HepG2 (cell line): ENCODE measurements at regions not wholly inside any gene's neighbourhood (a gene's known extent, or its start where the extent isn't known, plus 50 kb on each side); places are given as distances from the start of the nearest gene placed in this dataset.

Experiments used
- CCAR2 ChIP-seq: fragments of 200-400 bp; formaldehyde crosslinking; optimal IDR thresholded peaks from 2 replicates; pipeline ENCODE3; 2018; ENCODE audit warnings: low read depth, mild to moderate bottlenecking, low read length, moderate library complexity
- FOSL1 ChIP-seq: sonication (generic); formaldehyde crosslinking; IDR thresholded peaks from 2 replicates; pipeline ENCODE4 v1.9.0; 2021; ENCODE audit warnings: missing genetic modification reagents, borderline replicate concordance
- HHEX ChIP-seq: IDR thresholded peaks from 2 replicates; pipeline ENCODE4 v1.6.1; 2016; ENCODE audit warnings: control low read depth
- KDM4B ChIP-seq: sonication (generic); formaldehyde crosslinking; IDR thresholded peaks from 2 replicates; pipeline ENCODE4 v1.4.0; 2020; ENCODE audit warnings: missing genetic modification reagents
- KLF12 ChIP-seq: sonication (generic); formaldehyde crosslinking; IDR thresholded peaks from 2 replicates; pipeline ENCODE4 v1.4.0; 2020; ENCODE audit warnings: missing genetic modification reagents, borderline replicate concordance
- MIER3 ChIP-seq: IDR thresholded peaks from 2 replicates; pipeline ENCODE4 v1.6.1; 2016; ENCODE audit warnings: missing compliant biosample characterization, borderline replicate concordance
- PPARG ChIP-seq: conservative IDR thresholded peaks from 2 replicates; pipeline ENCODE4 v1.6.1; 2016; ENCODE audit warnings: missing biosample characterization, missing genetic modification reagents
- REXO4 ChIP-seq: sonication (generic); formaldehyde crosslinking; IDR thresholded peaks from 2 replicates; pipeline ENCODE4 v1.8.0; 2022; ENCODE audit warnings: missing genetic modification reagents, mild to moderate bottlenecking, borderline replicate concordance
- RFXANK ChIP-seq: IDR thresholded peaks from 2 replicates; pipeline ENCODE4 v1.6.1; 2016
- TBL1XR1 ChIP-seq: fragments of 150-350 bp; IDR thresholded peaks from 2 replicates; pipeline ENCODE4 v1.6.1; 2014; ENCODE audit warnings: borderline replicate concordance, low read length; ENCODE audit not compliant: partially characterized antibody
- ZMYM2 ChIP-seq: sonication (generic); formaldehyde crosslinking; IDR thresholded peaks from 2 replicates; pipeline ENCODE4 v1.8.0; 2022; ENCODE audit warnings: mild to moderate bottlenecking, missing genetic modification reagents
- ZNF350 ChIP-seq: sonication (generic); formaldehyde crosslinking; IDR thresholded peaks from 2 replicates; pipeline ENCODE4 v1.4.0; 2020; ENCODE audit warnings: mild to moderate bottlenecking, low read depth, missing genetic modification reagents, borderline replicate concordance
- ZNF569 ChIP-seq: sonication (generic); formaldehyde crosslinking; IDR thresholded peaks from 2 replicates; pipeline ENCODE4 v1.5.0; 2020; ENCODE audit warnings: mild to moderate bottlenecking, missing genetic modification reagents, moderate library complexity, borderline replicate concordance
- ZNF713 ChIP-seq: sonication (generic); formaldehyde crosslinking; IDR thresholded peaks from 2 replicates; pipeline ENCODE4 v1.4.0; 2020; ENCODE audit warnings: mild to moderate bottlenecking, missing genetic modification reagents
- ZNF737 ChIP-seq: sonication (generic); formaldehyde crosslinking; IDR thresholded peaks from 2 replicates; pipeline ENCODE4 v1.5.0; 2020; ENCODE audit warnings: missing genetic modification reagents, mild to moderate bottlenecking, borderline replicate concordance
- ZNF75D ChIP-seq: sonication (generic); formaldehyde crosslinking; IDR thresholded peaks from 2 replicates; pipeline ENCODE4 v1.8.1; 2023; ENCODE audit warnings: missing genetic modification reagents, mild to moderate bottlenecking, borderline replicate concordance
- TF ChIP-seq, protein P1 (sequence below): sonication (generic); formaldehyde crosslinking; IDR thresholded peaks from 2 replicates; pipeline ENCODE4 v1.8.0; 2022; ENCODE audit warnings: mild to moderate bottlenecking, missing genetic modification reagents
- TF ChIP-seq, protein P2 (sequence below): sonication (generic); formaldehyde crosslinking; IDR thresholded peaks from 2 replicates; pipeline ENCODE4 v1.4.0; 2020; ENCODE audit warnings: low read depth, mild to moderate bottlenecking, missing genetic modification reagents
- TF ChIP-seq, protein P3 (sequence below): sonication (generic); formaldehyde crosslinking; IDR thresholded peaks from 2 replicates; pipeline ENCODE4 v1.8.0; 2022; ENCODE audit warnings: missing genetic modification reagents, mild to moderate bottlenecking, moderate library complexity, borderline replicate concordance
- TF ChIP-seq, protein P4 (sequence below): IDR thresholded peaks from 2 replicates; pipeline ENCODE4 v1.6.1; 2016; ENCODE audit warnings: missing compliant biosample characterization, missing genetic modification reagents, borderline replicate concordance
- TF ChIP-seq, protein P5 (sequence below): sonication (generic); formaldehyde crosslinking; IDR thresholded peaks from 2 replicates; pipeline ENCODE4 v1.4.0; 2020; ENCODE audit warnings: missing genetic modification reagents

DNA sequence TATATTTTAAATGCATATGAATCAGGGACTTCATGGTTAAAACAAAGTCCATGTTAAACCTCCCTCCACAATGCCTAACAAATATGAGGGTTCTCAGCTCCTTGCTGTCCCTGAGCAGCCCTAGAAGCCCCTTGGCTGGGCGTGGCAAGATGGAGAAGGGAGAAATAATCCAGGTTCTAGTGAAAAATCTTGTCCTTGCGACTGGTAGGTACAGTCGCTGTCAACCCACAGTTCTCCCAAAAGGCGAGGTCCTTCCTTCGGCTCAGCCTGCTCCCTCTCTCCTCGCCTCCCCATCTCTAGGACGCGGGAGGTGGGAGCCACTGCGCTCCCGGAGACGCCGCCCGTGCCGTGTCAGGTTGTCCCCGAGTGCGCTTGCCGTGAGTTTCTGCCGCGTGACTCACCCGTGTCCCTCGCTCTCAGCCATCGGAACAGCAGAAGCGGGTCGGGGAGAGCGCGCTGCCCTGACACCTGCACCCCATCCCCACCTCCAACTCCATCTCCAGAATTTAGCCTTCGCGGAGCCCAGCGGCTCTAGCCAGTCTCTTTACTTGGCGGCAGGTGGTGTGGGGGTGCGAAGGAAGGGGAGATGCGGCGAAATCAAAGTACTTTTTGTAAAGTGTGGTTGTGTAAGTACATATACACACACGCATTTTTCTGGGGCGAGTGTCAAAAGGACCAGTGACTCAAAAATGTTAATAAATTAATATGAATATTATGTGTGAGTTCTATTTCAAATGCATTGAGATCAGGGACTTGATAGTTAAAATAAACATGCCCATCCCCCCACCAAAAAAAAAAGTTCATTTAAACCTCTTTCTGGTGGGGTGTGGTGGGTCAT, 65.1 kb upstream of the TMEM17 start (continued):
- TF ChIP-seq PPARG (CRISPR knock-in tag) (no peak), MIER3 (CRISPR knock-in tag) (peak; percentile 18; the same call in 1 of the 2 replicates), TBL1XR1 (no peak), REXO4 (CRISPR knock-in tag) (no peak), KDM4B (CRISPR knock-in tag) (0 out of 2 replicates have a peak, but pooled peaks have one; percentile 27), RFXANK (no peak), ZNF569 (CRISPR knock-in tag) (no peak), CCAR2 (no peak), ZNF350 (CRISPR knock-in tag) (no peak; the same call in 1 of the 2 replicates), ZNF713 (no peak), ZNF75D (no peak), HHEX (no peak), ZMYM2 (CRISPR knock-in tag) (no peak; the same call in 1 of the 2 replicates), FOSL1 (CRISPR knock-in tag) (no peak), ZNF737 (CRISPR knock-in tag) (no peak; the same call in 1 of the 2 replicates), KLF12 (CRISPR knock-in tag) (no peak)
- TF ChIP-seq, protein P1, sequence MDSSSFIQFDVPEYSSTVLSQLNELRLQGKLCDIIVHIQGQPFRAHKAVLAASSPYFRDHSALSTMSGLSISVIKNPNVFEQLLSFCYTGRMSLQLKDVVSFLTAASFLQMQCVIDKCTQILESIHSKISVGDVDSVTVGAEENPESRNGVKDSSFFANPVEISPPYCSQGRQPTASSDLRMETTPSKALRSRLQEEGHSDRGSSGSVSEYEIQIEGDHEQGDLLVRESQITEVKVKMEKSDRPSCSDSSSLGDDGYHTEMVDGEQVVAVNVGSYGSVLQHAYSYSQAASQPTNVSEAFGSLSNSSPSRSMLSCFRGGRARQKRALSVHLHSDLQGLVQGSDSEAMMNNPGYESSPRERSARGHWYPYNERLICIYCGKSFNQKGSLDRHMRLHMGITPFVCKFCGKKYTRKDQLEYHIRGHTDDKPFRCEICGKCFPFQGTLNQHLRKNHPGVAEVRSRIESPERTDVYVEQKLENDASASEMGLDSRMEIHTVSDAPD (CRISPR knock-in tag), result no peak
- TF ChIP-seq, protein P2, sequence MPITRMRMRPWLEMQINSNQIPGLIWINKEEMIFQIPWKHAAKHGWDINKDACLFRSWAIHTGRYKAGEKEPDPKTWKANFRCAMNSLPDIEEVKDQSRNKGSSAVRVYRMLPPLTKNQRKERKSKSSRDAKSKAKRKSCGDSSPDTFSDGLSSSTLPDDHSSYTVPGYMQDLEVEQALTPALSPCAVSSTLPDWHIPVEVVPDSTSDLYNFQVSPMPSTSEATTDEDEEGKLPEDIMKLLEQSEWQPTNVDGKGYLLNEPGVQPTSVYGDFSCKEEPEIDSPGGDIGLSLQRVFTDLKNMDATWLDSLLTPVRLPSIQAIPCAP (CRISPR knock-in tag), result no peak
- TF ChIP-seq, protein P3, sequence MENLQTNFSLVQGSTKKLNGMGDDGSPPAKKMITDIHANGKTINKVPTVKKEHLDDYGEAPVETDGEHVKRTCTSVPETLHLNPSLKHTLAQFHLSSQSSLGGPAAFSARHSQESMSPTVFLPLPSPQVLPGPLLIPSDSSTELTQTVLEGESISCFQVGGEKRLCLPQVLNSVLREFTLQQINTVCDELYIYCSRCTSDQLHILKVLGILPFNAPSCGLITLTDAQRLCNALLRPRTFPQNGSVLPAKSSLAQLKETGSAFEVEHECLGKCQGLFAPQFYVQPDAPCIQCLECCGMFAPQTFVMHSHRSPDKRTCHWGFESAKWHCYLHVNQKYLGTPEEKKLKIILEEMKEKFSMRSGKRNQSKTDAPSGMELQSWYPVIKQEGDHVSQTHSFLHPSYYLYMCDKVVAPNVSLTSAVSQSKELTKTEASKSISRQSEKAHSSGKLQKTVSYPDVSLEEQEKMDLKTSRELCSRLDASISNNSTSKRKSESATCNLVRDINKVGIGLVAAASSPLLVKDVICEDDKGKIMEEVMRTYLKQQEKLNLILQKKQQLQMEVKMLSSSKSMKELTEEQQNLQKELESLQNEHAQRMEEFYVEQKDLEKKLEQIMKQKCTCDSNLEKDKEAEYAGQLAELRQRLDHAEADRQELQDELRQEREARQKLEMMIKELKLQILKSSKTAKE (CRISPR knock-in tag), result no peak
- TF ChIP-seq, protein P4, sequence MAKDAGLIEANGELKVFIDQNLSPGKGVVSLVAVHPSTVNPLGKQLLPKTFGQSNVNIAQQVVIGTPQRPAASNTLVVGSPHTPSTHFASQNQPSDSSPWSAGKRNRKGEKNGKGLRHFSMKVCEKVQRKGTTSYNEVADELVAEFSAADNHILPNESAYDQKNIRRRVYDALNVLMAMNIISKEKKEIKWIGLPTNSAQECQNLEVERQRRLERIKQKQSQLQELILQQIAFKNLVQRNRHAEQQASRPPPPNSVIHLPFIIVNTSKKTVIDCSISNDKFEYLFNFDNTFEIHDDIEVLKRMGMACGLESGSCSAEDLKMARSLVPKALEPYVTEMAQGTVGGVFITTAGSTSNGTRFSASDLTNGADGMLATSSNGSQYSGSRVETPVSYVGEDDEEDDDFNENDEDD (CRISPR knock-in tag), result 0 out of 2 replicates have a peak, but pooled peaks have one; percentile 28
- TF ChIP-seq, protein P5, sequence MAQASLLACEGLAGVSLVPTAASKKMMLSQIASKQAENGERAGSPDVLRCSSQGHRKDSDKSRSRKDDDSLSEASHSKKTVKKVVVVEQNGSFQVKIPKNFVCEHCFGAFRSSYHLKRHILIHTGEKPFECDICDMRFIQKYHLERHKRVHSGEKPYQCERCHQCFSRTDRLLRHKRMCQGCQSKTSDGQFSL (CRISPR knock-in tag), result no peak
